HG03103 (cell line): ENCODE measurements at regions not wholly inside any gene's neighbourhood (a gene's known extent, or its start where the extent isn't known, plus 50 kb on each side); places are given as distances from the start of the nearest gene placed in this dataset.

Source experiments
- ATAC-seq: cut with Tn5 transposase; IDR thresholded peaks from one replicate; pipeline ENCODE4 v1.9.1; 2021; ENCODE audit warnings: low read depth; ENCODE audit not compliant: unreplicated experiment

- ATAC-seq, result no peak
Measured at GRCh38 chr3:135895734-135896121, 69.8 kb upstream of the PPP2R3A start.

GRCh38 chr3:135896613-135897012 is 68.9 kb upstream of the PPP2R3A start:
- ATAC-seq, result no peak

- no peak for ATAC-seq
Measured at GRCh38 chr3:135897715-135898114, 67.8 kb upstream of the PPP2R3A start.

GRCh38 chr3:135898774-135899173 is 66.8 kb upstream of the PPP2R3A start:
- ATAC-seq, result no peak

GRCh38 chr3:135905058-135905724 is 60.3 kb upstream of the PPP2R3A start:
- ATAC-seq, result no peak

- ATAC-seq, result no peak
Measured at GRCh38 chr3:135907422-135908165, 57.9 kb upstream of the PPP2R3A start.

GRCh38 chr3:135908225-135908624 is 57.3 kb upstream of the PPP2R3A start:
- no peak for ATAC-seq

GRCh38 chr3:135908737-135909136 is 56.8 kb upstream of the PPP2R3A start:
- no peak for ATAC-seq

- no peak for ATAC-seq
Measured at GRCh38 chr3:135911110-135911509, 54.4 kb upstream of the PPP2R3A start.

GRCh38 chr3:135915206-135915605 is 50.3 kb upstream of the PPP2R3A start:
- ATAC-seq, result no peak
